Thyroid gland (tissue), 4 donors: ENCODE measurements at regions not wholly inside any gene's neighbourhood (a gene's known extent, or its start where the extent isn't known, plus 50 kb on each side); places are given as distances from the start of the nearest gene placed in this dataset.

ENCODE experiments used
- DNase-seq, 2 donors: peaks; one replicate each; pipeline ENCODE4 v3.0.0-alpha.2; 2019
- H3K27ac ChIP-seq, 3 donors: fragments of 200-600 bp; sonication (generic); 1 replicate in 2 of 3; 2 replicates in 1 of 3; pipeline ENCODE4 v1.5.1; 2016 to 2019; ENCODE audit warnings: mild to moderate bottlenecking in 1 of 3, moderate library complexity in 1 of 3
- H3K27me3 ChIP-seq: fragments of 200-600 bp; sonication (generic); one replicate; pipeline ENCODE4 v1.5.1; 2019
- H3K36me3 ChIP-seq, 2 donors: fragments of 200-600 bp; sonication (generic); one replicate each; pipeline ENCODE4 v1.5.1; 2016 to 2019
- H3K4me1 ChIP-seq, 2 donors: fragments of 200-600 bp; sonication (generic); one replicate each; pipeline ENCODE4 v1.5.1; 2017 to 2019
- H3K4me3 ChIP-seq, 3 donors: fragments of 200-600 bp; sonication (generic); replicated peaks in 1 of 3; 1 replicate in 2 of 3; 2 replicates in 1 of 3; pipeline ENCODE4 v1.5.1; 2016; ENCODE audit warnings: mild to moderate bottlenecking in 1 of 3
- H3K9me3 ChIP-seq: fragments of 200-600 bp; sonication (generic); one replicate; pipeline ENCODE4 v1.5.1; 2017
- CTCF ChIP-seq, 6 experiments: fragments of 200-600 bp in 3 of 6; fragments of 450-650 bp in 3 of 6; sonication (generic) in 3 of 6; IDR thresholded peaks; one replicate each; pipeline ENCODE4 v1.5.1; 2016 to 2019; ENCODE audit warnings: antibody characterized with exemption in 6 of 6, mild to moderate bottlenecking in 2 of 6, inconsistent platforms in 1 of 6, moderate library complexity in 1 of 6
- POLR2A ChIP-seq, 2 donors: fragments of 450-650 bp; IDR thresholded peaks; one replicate each; pipeline ENCODE4 v1.6.1; 2017; ENCODE audit warnings: antibody characterized with exemption in 2 of 2, mild to moderate bottlenecking in 2 of 2, moderate library complexity in 1 of 2
- WGBS, 2 donors: methylation state at CpG; one replicate each; pipeline ENCODE4 v1.1.5; 2017; 5-methylcytosine and 5-hydroxymethylcytosine counted together
- intact Hi-C: fragments of 100-400 bp; cut with DNase I; formaldehyde crosslinking; loops from one replicate; pipeline ENCODE4 v1.15.1; 2023

- H3K27ac ChIP-seq, result no peak overlapping the region
- intact Hi-C loops, result no loop called here
- no peak for TF ChIP-seq POLR2A (IDR thresholded peaks at IDR 0.05)
- no peaks in the 10 kb centered on the region for H3K36me3 ChIP-seq
- H3K4me1 ChIP-seq, result no peaks in the 10 kb centered on the region
- no peak for DNase-seq
- no peak overlapping the region for H3K4me3 ChIP-seq
- no peaks in the 10 kb centered on the region for H3K27me3 ChIP-seq
- no peaks in the 10 kb centered on the region for H3K9me3 ChIP-seq
Observed at GRCh38 chr10:105611244-105611798, 970.2 kb downstream of the SORCS3 start.

DNA sequence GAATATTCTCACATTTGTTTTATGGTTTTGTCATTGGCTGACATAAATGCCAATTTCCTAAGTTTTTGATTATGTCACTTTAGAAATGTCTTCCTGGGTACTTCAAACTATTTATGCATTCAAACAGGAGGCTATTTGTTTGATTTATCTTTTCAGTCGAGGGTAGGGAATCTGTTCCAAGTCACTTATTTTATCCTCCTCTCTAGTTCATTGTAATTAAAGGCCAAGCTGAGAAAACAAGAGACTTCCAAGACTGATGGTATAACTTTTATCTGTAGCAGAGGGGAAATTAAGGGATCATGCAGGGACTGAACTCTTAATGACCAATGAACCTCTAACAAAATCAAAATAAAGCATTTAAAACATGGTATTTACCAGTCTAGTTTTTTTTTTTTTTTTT is 968.4 kb downstream of the SORCS3 start:
- TF ChIP-seq POLR2A (IDR thresholded peaks at IDR 0.05) (no peak), CTCF (IDR thresholded peaks at IDR 0.05) (no peak)
- Histone ChIP-seq H3K9me3 (no peaks in the 10 kb centered on the region), H3K27ac (no peak overlapping the region), H3K4me1 (no peaks in the 10 kb centered on the region), H3K27me3 (no peaks in the 10 kb centered on the region), H3K36me3 (no peaks in the 10 kb centered on the region), H3K4me3 (no peak overlapping the region)
- whole genome bisulfite sequencing, 2 donors, result 53 to 64% methylated on average over 1 of the region's 1 CpG
- intact Hi-C loops, result no loop called here
- DNase-seq, result no peak

GRCh38 chr10:105605918-105606317 is 964.8 kb downstream of the SORCS3 start:
- Histone ChIP-seq H3K4me3 (no peak overlapping the region), H3K4me1 (no peaks in the 10 kb centered on the region), H3K9me3 (no peaks in the 10 kb centered on the region), H3K27ac (no peak overlapping the region), H3K36me3 (no peaks in the 10 kb centered on the region), H3K27me3 (no peaks in the 10 kb centered on the region)
- no peak for DNase-seq
- no peak for TF ChIP-seq POLR2A (IDR thresholded peaks at IDR 0.05)
- TF ChIP-seq CTCF (IDR thresholded peaks at IDR 0.05), result no peak
- intact Hi-C loops, result no loop called here

DNA sequence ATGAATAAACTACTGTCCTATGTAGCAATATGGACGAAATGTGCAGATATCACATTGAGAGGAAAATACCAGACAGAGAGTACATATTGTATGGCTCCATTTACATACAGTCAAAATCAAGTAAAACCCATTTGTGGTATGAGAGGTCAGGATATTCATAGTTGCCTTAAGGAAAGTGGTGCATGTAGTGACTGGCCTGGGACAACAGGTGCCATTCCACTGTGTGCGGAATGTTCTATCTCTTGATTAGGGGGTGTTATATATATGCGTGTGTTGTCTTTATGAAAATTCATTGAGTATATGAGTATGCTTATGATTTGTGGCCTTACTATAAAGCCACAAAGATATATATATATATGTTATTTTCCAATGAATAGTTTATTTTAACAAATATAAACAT is 964.0 kb downstream of the SORCS3 start:
- Histone ChIP-seq H3K4me3 (no peak overlapping the region), H3K36me3 (no peaks in the 10 kb centered on the region), H3K9me3 (no peaks in the 10 kb centered on the region), H3K27me3 (no peaks in the 10 kb centered on the region), H3K27ac (no peak overlapping the region), H3K4me1 (no peaks in the 10 kb centered on the region)
- intact Hi-C loops, result no loop called here
- TF ChIP-seq CTCF (IDR thresholded peaks at IDR 0.05), result no peak
- TF ChIP-seq POLR2A (IDR thresholded peaks at IDR 0.05), result no peak
- WGBS, 2 donors, result 88% methylated on average over 3 of the region's 3 CpGs
- DNase-seq, result no peak

- no peaks in the 10 kb centered on the region for H3K36me3 ChIP-seq
- intact Hi-C loops, result no loop called here
- no peaks in the 10 kb centered on the region for H3K4me1 ChIP-seq
- TF ChIP-seq CTCF (IDR thresholded peaks at IDR 0.05) (no peak), POLR2A (IDR thresholded peaks at IDR 0.05) (no peak)
- no peak overlapping the region for H3K4me3 ChIP-seq
- no peaks in the 10 kb centered on the region for H3K9me3 ChIP-seq
- H3K27me3 ChIP-seq, result no peaks in the 10 kb centered on the region
- DNase-seq, result no peak
- WGBS, 2 donors, result 69 to 77% methylated on average over 1 of the region's 1 CpG
- H3K27ac ChIP-seq, result no peak overlapping the region
Observed at GRCh38 chr10:105598207-105598606, 957.1 kb downstream of the SORCS3 start.

DNA sequence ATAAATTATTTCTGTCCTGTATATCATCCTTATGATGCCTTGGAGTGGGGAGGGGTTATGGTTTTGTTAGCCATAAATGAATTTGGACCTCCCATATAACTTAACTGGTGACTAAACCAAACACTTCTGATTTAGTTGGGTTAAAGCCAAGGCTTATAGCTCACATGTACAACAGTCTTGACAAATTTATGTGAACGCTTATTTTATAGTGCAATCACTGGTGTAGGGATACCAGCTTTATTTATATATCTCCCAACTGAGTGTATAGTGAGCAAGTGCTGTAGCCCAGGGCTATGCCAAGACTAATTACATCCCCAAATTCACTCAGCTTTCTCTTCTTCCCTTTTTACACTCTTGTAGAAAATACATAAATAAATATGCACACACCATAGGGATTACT is 956.2 kb downstream of the SORCS3 start:
- H3K27me3 ChIP-seq, result no peaks in the 10 kb centered on the region
- H3K27ac ChIP-seq, result no peak overlapping the region
- TF ChIP-seq POLR2A (IDR thresholded peaks at IDR 0.05) (no peak), CTCF (IDR thresholded peaks at IDR 0.05) (no peak)
- no peaks in the 10 kb centered on the region for H3K4me1 ChIP-seq
- 60 to 84% methylated on average over 1 of the region's 1 CpG for WGBS, 2 donors
- no peaks in the 10 kb centered on the region for H3K36me3 ChIP-seq
- H3K9me3 ChIP-seq, result no peaks in the 10 kb centered on the region
- H3K4me3 ChIP-seq, result no peak overlapping the region
- intact Hi-C loops, result no loop called here
- no peak for DNase-seq
